HG02938 (cell line): ENCODE measurements at regions not wholly inside any gene's neighbourhood (a gene's known extent, or its start where the extent isn't known, plus 50 kb on each side); places are given as distances from the start of the nearest gene placed in this dataset.
"Not testable (repeated sequence)": the region's sequence is repeated elsewhere in the genome, so short reads cannot be mapped to it uniquely, and the experiment has no call there.

Experiments
- ATAC-seq: cut with Tn5 transposase; IDR thresholded peaks from one replicate; pipeline ENCODE4 v1.9.1; 2021; ENCODE audit warnings: mild to moderate bottlenecking, moderate library complexity; ENCODE audit not compliant: unreplicated experiment

DNA sequence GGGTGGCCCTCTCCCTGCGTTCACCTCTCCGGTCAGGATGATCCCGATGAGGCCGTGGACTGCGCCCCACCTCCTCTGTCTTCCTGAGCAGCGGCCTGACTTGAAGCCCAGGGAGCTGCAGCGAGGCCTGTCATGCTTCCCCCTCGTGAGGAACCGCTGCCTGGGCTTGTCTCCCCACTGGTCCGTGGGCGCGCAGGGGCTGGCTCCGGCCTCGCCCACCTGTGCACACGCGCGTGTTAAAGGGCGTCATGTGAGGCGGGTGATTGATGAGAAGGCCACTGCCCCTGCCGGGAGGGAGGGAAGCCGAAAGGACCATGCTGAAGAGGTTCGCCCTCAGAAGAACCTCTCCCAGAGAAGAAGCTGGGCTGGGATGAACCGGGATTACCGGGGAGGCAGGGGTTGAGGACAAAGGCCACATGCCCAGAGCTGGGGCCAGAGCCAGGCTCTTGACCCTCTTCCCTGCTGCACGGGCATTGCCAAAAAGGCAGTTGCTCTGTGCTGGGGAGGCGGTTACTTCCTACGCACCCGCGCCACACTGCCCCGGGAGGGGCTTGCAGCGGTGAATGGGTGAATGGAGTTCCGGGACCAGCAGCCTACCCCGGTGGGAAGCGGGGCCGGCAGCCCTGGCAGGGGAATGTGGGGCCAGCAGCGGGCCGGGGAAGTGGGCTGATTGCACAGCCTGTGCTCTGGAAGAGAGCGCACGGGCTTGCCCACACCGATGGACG, 85.9 kb upstream of the GSE1 start:
- ATAC-seq = no peak

DNA sequence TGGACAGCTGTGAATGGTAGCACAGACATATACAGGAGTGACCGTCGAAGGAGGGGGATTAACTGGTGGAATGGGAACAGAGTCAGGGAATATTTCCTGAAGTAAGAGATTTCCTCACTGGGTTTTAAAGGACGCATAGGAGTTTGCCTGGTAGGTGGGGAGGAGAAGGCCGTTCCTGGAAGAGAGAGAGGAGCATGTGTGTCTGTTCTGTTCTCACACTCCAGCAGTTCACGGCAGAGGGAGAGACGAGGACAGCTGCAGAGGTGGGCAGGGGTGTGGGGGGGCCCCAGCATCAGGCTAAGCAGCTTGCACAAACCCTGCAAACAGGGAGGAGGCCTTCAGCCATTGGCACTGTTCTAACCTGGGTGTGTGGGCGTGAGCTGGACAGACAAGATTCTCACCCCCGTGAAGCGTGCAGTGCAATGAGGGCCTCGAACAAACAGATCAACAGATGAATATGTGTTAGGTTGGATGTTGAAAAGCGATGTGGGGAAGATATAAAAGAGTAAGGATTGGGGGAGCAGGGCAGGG, 85.3 kb upstream of the GSE1 start:
- ATAC-seq = no peak

DNA sequence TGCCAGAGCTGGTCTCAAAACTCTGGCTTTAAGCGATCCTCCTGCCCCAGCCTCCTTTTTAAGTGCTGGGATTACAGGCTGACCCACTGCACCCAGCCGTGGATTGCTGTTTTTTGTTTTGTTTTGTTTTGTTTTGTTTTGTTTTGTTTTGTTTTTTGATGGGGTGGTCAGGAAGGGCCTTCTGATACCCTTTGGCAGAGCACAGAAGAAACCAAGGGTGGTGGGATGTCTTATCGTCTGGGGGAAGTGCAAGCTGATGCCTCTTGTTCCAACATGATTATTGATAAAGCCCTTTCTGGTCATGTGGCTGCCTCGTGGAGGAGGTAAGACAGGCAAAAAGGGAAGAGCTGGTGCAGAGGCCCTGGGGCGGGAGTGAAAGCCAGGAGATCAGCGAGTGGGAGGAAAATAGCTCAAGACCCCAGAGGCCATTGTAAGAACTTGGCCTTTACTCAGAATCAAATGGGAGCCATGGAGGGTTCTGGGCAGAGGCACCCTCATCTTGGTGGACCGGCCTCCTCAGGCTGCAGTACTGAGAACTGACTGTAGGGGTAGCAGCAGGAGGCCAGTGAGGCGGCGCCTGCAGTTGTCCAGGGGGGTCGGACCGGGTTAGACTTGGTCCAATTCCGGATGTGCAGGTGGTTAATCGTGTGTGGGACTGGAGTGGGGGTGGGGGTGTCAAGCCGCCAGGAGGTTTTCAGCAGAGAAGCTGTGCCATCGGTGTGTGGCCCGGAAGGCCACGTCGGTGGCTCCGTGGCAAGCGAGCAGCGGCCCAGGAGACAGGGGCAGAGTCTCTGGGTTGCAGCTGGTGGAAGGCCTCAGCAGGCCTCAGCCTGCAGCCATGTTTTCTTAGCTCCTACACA, 84.4 kb upstream of the GSE1 start:
- ATAC-seq = no peak

DNA sequence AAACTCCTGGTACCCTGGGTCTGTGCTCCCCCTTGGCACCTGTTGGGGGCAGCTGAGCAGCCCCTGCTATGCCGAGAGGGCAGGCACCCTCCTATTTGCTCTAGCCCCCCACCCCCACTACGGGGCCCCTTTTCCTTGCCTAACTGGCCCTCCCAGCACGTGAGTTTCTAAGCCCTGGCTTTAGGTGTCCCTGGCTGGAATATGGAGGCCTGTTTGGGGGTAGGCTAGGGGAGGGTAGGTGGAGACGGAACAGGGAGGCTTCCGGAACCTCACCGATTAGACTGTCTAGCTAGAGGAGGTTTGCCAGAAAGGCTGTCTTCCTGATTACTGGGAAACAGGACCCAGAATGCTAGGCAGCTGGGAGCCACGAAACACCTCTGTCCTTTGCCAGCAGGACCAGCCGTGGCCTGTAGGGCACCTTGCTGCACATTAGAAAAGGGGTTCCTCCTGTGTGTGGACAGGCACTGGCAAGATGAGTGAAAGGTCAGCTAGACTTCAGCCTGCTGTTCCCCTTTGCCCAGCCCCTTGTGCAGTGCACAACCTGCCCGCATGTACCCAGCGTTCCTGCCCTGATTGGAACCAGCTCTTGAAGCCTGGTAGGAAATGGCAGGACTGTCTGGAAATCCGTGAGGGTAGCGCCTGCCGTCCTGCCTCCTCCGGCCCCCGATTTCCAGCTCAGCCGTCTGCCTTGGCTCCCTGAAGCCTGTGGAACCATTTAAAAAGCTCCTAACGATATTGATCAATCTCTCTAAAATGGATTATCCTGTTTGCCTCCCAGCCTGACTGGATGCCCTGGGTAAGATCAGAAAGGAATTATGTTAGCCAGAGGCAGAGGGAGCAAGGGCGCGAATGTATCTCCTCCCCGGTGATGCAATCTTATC, 83.4 kb upstream of the GSE1 start:
- ATAC-seq = no peak

DNA sequence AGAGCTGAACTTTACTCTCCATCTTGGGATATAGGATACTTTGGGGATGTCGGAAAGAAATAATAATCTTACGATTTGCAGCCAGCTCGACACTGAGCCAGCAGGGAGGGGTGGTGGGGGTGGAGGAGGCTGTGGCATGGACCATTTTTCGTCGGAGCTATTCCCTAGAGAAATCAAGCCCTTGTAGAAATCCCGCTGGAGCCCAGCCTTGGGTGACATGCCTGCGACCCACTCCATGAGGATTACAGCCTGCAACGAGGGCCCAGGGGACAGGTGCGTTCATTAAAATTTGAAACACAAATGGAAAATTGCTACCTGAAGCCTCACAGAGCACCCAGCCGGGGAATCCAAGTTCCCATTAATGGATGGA, 82.8 kb upstream of the GSE1 start:
- ATAC-seq = no peak

DNA sequence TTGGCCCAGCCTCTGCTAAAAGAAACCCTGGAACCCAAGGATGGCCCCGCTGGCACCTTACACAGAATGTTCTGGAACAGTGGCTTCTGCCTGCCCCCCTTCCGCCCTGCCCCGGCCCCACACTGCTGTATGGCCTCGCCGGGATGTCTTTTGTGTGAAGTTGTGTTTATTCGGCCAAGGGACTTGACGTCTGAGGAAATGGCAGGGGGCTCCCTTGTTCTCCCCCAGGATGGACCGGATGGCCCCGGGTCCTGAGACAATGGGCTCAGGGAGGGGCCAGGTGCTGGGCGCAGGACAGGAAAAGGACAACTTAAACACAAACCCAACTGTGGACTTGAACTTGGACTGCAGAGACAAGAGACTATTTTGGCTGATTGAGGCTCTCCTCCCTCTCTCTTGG, 81.6 kb upstream of the GSE1 start:
- ATAC-seq = no peak

DNA sequence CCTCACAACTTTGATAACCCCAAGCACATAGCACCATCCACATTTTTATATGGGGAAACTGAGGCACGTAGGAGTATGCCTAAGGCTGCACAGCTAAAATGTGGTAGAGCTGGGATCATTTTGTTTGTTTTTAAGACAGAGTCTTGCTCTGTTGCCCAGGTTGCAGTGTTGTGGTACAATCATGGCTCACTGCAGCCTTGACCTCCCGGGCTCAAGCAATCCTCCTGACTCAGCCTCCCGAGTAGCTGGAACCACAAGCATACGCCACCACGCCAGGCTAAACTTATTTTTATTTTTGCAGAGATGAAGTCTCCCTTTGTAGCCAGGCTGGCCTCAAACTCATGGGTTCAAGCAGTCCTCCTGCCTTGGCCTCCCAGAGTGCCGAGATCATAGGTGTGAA, 81.0 kb upstream of the GSE1 start:
- ATAC-seq = no peak

DNA sequence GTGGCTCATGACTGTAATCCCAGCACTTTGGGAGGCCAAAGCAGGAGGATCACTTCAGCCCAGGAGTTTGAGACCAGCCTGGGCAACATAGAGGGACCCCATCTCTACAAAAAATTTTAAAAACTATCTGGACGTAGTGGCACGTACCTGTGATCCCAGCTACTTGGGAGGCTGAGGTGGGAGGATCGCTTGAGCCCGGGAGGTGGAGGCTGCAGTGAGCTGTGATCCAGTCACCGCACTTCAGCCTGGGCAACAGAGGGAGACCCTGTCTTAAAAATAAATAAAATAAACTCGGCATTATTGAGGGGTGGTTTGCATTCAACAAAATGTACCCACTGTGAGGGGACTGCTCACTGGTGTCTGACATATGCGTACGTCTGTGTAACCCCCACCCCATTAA, 79.5 kb upstream of the GSE1 start:
- ATAC-seq = not testable (repeated sequence)

DNA sequence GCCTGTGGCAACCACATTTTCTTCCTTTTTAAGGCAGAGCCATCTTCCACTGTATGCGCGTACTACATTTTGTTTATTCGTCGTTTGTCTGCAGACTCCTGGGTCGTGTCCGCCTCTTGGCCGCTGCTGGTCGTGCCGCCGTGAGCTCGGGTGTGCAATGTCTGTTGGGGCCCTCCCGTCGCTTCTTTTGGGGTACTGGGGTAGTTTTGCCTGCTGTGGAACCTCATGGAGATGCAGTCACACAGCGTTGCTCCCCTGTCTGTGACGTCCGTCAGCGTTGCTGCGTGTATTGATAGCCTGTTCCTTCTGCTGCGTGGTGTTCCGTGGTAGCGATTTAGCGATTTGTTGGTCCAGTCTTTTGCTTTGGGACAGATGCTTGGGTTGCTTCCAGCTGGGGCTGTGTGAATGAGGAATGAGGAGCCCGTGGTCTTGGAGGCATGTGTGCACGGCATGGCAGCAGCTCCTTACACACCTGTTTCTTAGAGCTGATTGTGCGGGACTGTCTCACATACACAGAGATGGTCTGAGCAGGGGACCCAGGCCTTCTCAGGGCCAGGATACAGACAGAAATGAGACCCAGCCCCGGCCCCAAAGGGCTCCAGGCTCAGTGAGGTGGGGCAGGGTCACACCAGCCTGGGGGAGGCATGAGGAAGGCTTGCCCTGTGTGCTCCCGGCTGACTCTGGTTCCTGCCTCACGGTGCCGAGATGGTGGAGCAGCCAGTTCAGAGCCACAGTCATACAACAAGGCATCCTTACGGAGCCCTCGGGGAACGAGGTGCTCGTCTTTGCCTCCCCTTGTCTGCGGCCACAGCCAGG, 78.4 kb upstream of the GSE1 start:
- no peak for ATAC-seq

DNA sequence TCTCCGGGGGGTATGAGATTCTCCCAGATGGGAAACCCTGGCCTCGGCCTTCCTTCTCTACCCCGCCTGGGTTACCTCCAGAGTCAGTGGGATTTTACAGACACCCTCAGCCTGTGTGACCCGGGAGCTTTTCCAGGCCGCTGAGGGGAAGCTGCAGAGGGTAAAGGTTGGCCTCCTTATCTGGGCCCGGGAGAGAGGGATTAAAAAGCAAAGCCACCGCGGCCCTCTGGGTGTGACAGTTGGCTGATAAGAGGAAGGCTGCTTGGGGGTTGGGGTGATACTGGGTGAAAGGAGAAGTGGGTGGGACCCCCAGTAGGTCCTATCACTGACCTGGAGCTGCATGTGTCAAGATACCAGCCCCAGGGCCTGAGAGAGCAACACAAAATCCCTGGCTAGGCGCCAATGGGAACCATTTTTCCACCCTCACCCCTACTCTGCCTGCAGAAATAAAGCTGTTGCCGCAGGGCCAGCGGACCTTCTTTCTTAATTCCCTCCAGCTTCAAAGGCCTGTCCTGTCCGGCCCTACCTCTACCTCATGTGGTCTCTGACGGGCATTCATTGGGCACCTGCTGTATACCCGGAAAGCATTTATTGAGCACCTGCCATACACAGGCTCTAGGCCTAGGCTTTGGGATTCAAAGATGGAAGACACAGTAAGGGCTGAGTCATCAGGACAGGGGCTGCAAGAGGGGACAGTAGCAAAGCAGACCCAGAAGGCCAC, 77.6 kb upstream of the GSE1 start:
- no peak for ATAC-seq

DNA sequence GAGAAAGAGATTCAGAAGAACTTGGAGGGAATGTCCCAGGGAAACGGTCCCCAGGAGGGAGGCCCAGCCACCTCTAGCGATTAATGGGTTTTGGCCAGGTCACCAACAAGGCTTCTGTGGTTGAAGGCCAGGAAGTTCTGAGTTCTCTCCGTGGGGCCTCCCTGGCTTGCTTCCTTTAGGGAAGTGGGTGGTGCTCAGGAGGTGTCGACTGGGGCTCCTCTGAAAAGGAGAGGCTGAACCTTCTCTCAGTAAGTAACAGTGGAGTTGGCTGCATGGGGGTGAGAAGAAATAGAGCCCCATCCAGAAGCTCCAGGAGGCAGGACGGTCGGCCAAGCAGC, 77.1 kb upstream of the GSE1 start:
- no peak for ATAC-seq

DNA sequence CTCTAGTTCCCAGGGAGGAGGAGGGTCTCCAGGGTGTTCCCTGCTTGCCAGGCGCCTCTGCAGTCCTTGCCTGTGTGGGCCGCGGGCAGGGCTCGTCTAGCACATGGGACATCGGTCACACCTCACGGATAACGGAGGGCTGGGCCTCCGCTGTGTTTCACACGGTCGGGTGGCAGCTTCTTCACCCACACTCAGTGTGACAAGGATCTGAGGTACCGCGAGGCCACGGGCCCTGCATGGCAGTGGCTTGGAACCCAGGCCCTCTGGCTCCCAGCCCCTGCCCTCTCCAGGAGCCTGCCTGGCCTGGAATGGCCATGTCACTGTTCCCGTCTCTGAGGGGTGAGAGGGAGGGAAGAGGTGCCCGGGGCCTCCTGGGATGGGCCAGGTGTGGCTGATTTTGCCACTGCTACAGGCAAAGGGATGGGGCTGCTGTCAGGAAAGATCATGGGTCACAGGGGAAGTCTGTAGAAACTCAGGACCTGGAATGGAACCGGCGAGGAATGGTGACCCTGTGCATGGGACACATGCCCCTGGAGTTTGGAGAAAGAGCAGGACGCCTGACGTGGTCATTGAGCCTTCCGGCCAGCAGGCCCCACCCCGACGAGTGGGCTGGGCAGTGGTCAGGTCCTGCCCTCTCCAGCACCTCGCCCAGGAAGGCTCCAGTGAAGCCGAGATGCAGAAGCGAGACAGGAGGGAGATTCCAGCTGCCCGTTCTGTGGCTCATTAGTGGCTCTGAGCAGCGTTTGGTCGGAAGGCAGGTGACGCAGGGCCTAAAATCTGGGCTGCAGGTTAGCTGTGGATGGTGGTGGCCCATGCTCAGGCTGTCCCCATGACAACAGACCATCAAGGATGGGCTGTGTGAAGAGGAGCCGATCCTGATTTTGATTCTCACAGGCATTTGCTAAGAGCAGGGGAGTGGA, 76.5 kb upstream of the GSE1 start:
- no peak for ATAC-seq

DNA sequence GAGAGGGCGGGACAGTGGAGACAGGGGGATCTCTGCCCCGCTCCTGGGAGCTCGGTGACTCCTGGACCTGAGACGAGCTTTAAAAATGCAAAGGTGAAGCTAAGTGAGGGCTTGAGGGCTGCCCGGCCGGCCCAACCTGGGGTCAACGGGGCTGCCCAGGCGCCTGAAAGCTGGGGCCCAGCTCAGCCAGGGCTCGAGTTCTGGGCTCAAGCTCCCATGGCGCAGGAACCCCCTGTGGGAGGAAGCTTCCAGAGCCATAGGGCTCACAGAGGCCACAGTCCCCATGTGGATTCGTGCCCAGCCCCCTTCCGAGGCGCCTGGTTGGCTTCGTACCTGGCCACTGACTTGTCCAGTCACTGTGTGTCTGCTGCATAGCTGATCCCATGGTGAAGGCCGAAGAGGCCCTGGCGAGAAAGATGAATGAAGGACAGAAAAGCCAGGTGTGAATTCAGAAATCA, 75.8 kb upstream of the GSE1 start:
- no peak for ATAC-seq

DNA sequence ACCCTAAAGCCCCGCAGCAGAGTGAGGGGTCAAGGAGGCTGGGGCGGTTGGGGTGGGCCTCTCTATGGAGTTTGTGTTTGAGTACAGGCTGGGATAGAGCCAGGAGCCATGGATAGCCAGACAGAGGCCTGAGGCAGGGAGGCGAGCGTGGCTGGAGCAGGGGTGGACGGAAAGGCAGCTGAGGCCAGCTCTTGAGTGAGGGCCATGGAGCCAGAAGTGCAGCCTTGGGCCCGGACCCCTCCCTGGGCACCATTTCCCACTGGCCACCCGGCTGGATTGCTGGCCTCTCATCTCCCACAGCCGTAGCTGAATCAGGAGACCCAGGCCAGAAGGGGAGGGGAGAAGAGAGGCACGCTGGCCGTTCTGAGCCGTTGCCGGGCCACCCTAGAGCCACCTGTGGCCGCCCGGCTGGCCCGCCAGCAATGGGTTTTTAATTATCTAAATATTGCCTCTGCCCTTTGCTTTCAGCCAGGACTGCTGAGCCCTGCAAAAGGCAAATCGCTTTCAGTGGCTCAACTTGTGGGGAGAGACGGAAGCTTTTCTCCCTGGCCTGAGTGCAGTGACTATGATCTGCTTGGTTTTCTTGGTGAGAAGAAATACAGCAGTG, 75.2 kb upstream of the GSE1 start:
- ATAC-seq = no peak

DNA sequence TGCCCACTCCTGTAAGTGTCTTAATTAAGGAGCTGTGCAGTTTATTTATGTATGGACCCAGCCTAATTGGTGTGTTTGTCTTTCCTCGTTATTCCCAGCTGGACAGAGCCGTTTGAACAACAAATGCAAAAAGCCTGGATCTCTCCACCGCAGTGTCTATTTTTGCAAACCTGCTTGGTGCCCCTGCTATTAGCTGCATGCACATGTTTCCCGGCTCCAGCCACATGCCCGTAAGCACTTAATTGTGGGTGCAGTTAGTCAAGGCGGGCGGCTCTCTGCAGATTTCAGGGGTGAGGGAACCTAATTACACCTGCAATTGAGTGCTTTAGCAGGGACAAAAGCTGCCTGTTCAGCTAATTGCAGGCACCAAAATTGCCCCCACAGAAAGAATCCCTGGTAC, 74.0 kb upstream of the GSE1 start:
- no peak for ATAC-seq

DNA sequence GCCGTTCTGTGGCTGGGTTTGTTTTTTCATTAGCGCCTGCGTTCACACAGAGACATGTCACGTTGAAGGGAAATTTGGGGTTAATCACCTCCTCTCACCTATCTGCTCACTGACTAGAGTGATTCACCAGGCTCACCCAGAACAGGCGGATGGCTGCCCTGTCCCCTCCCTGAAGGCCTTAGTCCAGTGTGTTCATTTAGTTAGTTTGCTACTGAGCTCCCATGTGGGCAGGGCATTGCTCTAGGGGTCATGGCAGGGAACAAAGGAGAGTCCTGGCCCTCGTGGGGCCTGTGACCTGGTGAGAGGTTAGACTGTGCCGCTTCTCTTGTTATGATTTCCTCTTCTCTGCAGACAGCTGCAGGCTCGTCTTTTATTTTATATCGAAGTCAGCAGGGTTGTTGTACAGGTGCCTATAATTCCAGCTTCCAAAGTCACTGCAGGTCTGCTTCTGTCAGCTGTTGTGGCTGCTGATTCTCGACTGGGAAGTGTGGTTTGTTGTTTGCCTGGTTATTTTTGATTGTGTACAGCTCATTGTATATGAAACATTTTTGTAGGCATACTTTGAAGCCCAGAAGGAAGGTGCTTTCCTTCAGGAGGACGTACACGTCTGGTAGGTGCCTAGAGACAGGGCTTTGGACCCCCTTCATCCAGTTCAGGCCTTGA, 73.4 kb upstream of the GSE1 start:
- no peak for ATAC-seq

DNA sequence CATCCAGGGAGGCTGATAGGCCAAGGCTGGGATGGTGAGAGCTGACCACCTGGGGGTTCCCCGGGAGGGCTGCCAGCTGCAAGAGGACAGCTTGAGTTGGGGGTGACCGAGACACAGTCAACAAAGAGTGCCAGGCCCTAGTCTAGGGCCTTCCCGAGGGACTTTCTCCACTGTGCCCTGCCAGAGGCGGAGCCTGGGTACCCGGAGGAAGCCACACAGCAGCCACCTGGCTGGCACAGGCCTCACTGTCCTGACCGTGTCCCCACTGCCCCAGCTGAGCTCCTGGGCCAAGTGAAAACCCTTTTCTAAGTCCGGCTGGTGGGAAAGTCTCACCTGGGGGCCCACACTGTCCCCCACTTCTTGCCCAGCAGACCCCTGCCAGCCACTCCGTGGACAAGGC, 71.9 kb upstream of the GSE1 start:
- no peak for ATAC-seq

DNA sequence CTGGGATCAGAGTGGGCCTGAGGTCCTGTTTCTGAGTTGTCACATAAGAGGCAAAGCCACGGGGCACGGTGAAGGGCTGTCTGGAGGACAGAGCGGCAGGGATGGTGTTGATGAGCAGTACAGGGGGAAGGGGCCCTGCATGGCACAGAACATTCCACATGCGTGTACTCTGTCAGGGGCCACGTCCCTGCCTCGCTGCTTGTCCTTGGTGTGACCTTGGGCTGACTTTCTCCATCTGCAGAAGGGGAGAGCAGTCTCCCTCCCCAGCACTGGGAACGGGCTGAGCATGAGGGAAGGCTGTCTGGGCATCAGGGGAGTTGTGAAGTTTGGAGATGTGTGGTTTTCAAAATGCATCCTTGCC, 71.5 kb upstream of the GSE1 start:
- ATAC-seq = no peak
